Keratinocyte (primary cell): ENCODE measurements at regions not wholly inside any gene's neighbourhood (a gene's known extent, or its start where the extent isn't known, plus 50 kb on each side); places are given as distances from the start of the nearest gene placed in this dataset.

Experiments
- DNase-seq: peaks from one replicate; pipeline ENCODE4 v3.0.0-alpha.2; 2011; ENCODE audit warnings: low read depth, missing footprints, low spot score
- FAIRE-seq: peaks from 2 replicates; lab custom pipeline; 2011; peaks lifted over from hg19 to GRCh38; lab: Jason Lieb, UNC
- H2AFZ ChIP-seq: 2 replicates; pipeline ENCODE4 v1.6.0; 2012; ENCODE audit warnings: low read length, control low read depth, inconsistent platforms; ENCODE audit not compliant: control insufficient read depth
- H3K27ac ChIP-seq: 2 replicates; pipeline ENCODE4 v1.5.1; 2011; ENCODE audit warnings: low read length; ENCODE audit not compliant: control insufficient read depth, insufficient read depth
- H3K27me3 ChIP-seq: 3 replicates; pipeline ENCODE4 v1.6.0; 2011; ENCODE audit warnings: low read length; ENCODE audit not compliant: control insufficient read depth, insufficient read depth; ENCODE audit errors: extremely low read depth
- H3K36me3 ChIP-seq, 2 experiments: 2 replicates in 1 of 2; 3 replicates in 1 of 2; pipeline ENCODE4 v1.5.1; 2011; ENCODE audit warnings: low read length in 2 of 2, mild to moderate bottlenecking in 1 of 2; ENCODE audit not compliant: control insufficient read depth in 2 of 2, insufficient read depth in 2 of 2; ENCODE audit errors: extremely low read depth in 1 of 2
- H3K4me1 ChIP-seq: 3 replicates; pipeline ENCODE4 v1.5.1; 2011; ENCODE audit warnings: low read length; ENCODE audit not compliant: control insufficient read depth, insufficient read depth; ENCODE audit errors: extremely low read depth
- H3K4me2 ChIP-seq: 3 replicates; pipeline ENCODE4 v1.6.0; 2011; ENCODE audit warnings: low read depth, low read length; ENCODE audit not compliant: control insufficient read depth, insufficient read depth; ENCODE audit errors: extremely low read depth
- H3K4me3 ChIP-seq, 3 experiments: fragments of 200-600 bp in 1 of 3; sonication (generic) in 1 of 3; 2 replicates in 2 of 3; 3 replicates in 1 of 3; pipeline ENCODE4 v1.5.1; 2011 to 2016; ENCODE audit warnings: low read length in 3 of 3, mild to moderate bottlenecking in 3 of 3, control low read depth in 2 of 3, inconsistent platforms in 1 of 3, low read depth in 1 of 3, mixed read lengths in 1 of 3, mixed run types in 1 of 3, moderate library complexity in 1 of 3; ENCODE audit not compliant: control insufficient read depth in 2 of 3, insufficient read depth in 2 of 3; ENCODE audit errors: extremely low read depth in 1 of 3
- H3K79me2 ChIP-seq: 2 replicates; pipeline ENCODE4 v1.6.0; 2012; ENCODE audit warnings: low read length; ENCODE audit not compliant: control insufficient read depth, insufficient read depth
- H3K9ac ChIP-seq: 3 replicates; pipeline ENCODE4 v1.6.0; 2011; ENCODE audit warnings: low read length; ENCODE audit not compliant: control insufficient read depth, insufficient read depth; ENCODE audit errors: extremely low read depth
- H3K9me1 ChIP-seq: 3 replicates; pipeline ENCODE4 v1.6.0; 2011; ENCODE audit warnings: low read length; ENCODE audit not compliant: control insufficient read depth, insufficient read depth; ENCODE audit errors: extremely low read depth
- H3K9me3 ChIP-seq: 2 replicates; pipeline ENCODE4 v1.5.1; 2012; ENCODE audit warnings: low read depth, low read length; ENCODE audit not compliant: control insufficient read depth
- H4K20me1 ChIP-seq: 3 replicates; pipeline ENCODE4 v1.6.0; 2011; ENCODE audit warnings: low read length; ENCODE audit not compliant: control insufficient read depth, insufficient read depth; ENCODE audit errors: extremely low read depth
- CTCF ChIP-seq, 3 experiments: IDR thresholded peaks in 1 of 3; conservative IDR thresholded peaks in 1 of 3; optimal IDR thresholded peaks in 1 of 3; 2 replicates in 2 of 3; 3 replicates in 1 of 3; pipeline versions ENCODE3 to v1.5.1; 2011; ENCODE audit warnings: low read length in 3 of 3, mild to moderate bottlenecking in 3 of 3, moderate library complexity in 2 of 3, control low read depth in 1 of 3, inconsistent platforms in 1 of 3; ENCODE audit not compliant: insufficient read depth in 2 of 3; ENCODE audit errors: extremely low read depth in 1 of 3
- EZH2 ChIP-seq: IDR thresholded peaks from one replicate; pipeline ENCODE4 v1.6.1; 2012; ENCODE audit warnings: inconsistent platforms, mild to moderate bottlenecking, low read length, moderate library complexity
- dilution Hi-C: fragments of 300-500 bp; cut with MboI; formaldehyde crosslinking; loops from one replicate; pipeline ENCODE4 v1.7.0; 2020; ENCODE audit warnings: low sequenced_read_pairs; ENCODE audit not compliant: extremely low pct_ligation_motif_present

- dilution Hi-C loops, result no loop called here
- no peak for DNase-seq
Measured at GRCh38 chr19:24004166-24004565, 82.8 kb upstream of the ZNF254 start.

GRCh38 chr19:24029941-24030636, 56.9 kb upstream of the ZNF254 start:
- no peak overlapping the region for H3K9ac ChIP-seq
- no peak overlapping the region for H3K4me2 ChIP-seq
- DNase-seq, result no peak
- H3K9me3 ChIP-seq, result no peaks in the 10 kb centered on the region
- H3K9me1 ChIP-seq, result no peaks in the 10 kb centered on the region
- FAIRE-seq, result no peak
- no peak overlapping the region for H3K27ac ChIP-seq
- no peak overlapping the region for H3K4me3 ChIP-seq
- dilution Hi-C loops, result no loop called here
- TF ChIP-seq EZH2 (no peak), CTCF (optimal IDR thresholded peaks at IDR 0.05 in 1 of 3, IDR thresholded peaks at IDR 0.05 in 1 of 3, conservative IDR thresholded peaks at IDR 0.05 in 1 of 3; ENCODE audit: extremely low read depth in 1 of 3, insufficient read depth in 2 of 3, low read length in 3 of 3) (no peak)
- H3K36me3 ChIP-seq, result no peaks in the 10 kb centered on the region
- H2AFZ ChIP-seq, result no peak overlapping the region
- H3K27me3 ChIP-seq, result no peaks in the 10 kb centered on the region
- H3K4me1 ChIP-seq, result no peaks in the 10 kb centered on the region
- H4K20me1 ChIP-seq, result no peaks in the 10 kb centered on the region
- peaks cover 5% of the 10 kb centered on the region for H3K79me2 ChIP-seq

More at GRCh38 chr19:24004166-24004565, 82.8 kb upstream of the ZNF254 start:
- H3K9ac ChIP-seq, result no peak overlapping the region
- H3K4me2 ChIP-seq, result no peak overlapping the region
- H3K4me1 ChIP-seq, result no peaks in the 10 kb centered on the region
- H3K9me1 ChIP-seq, result no peaks in the 10 kb centered on the region
- FAIRE-seq, result no peak
- H3K79me2 ChIP-seq, result no peaks in the 10 kb centered on the region
- no peak overlapping the region for H3K4me3 ChIP-seq
- no peaks in the 10 kb centered on the region for H3K27me3 ChIP-seq
- no peaks in the 10 kb centered on the region for H3K36me3 ChIP-seq
- H2AFZ ChIP-seq, result no peak overlapping the region
- peaks cover 11% of the 10 kb centered on the region for H3K9me3 ChIP-seq
- no peak for TF ChIP-seq CTCF (optimal IDR thresholded peaks at IDR 0.05 in 1 of 3, IDR thresholded peaks at IDR 0.05 in 1 of 3, conservative IDR thresholded peaks at IDR 0.05 in 1 of 3; ENCODE audit: extremely low read depth in 1 of 3, insufficient read depth in 2 of 3, low read length in 3 of 3)
- TF ChIP-seq EZH2, result no peak
- H4K20me1 ChIP-seq, result no peaks in the 10 kb centered on the region
- H3K27ac ChIP-seq, result no peak overlapping the region
